NCI-H1092 (cell line): ENCODE measurements at regions not wholly inside any gene's neighbourhood (a gene's known extent, or its start where the extent isn't known, plus 50 kb on each side); places are given as distances from the start of the nearest gene placed in this dataset.

ENCODE experiments used
- DNase-seq: peaks from one replicate; lab custom pipeline; 2025; lab: John Stamatoyannopoulos, UW

- DNase-seq = no peak
These were observed 246.3 kb upstream of the SIX2 start for GRCh38 chr2:45255563-45255962.

- DNase-seq = no peak
These were observed 244.8 kb upstream of the SIX2 start for GRCh38 chr2:45254025-45254424.

- DNase-seq = no peak
These were observed 243.9 kb upstream of the SIX2 start for GRCh38 chr2:45253151-45253550.

- no peak for DNase-seq
These were observed 240.9 kb upstream of the SIX2 start for GRCh38 chr2:45250176-45250575.

GRCh38 chr2:45248214-45248613 is 239.0 kb upstream of the SIX2 start:
- DNase-seq = no peak

GRCh38 chr2:45244928-45245327 is 235.7 kb upstream of the SIX2 start:
- no peak for DNase-seq

GRCh38 chr2:45242161-45242741 is 233.0 kb upstream of the SIX2 start:
- no peak for DNase-seq

GRCh38 chr2:45241061-45241561 is 231.9 kb upstream of the SIX2 start:
- no peak for DNase-seq

GRCh38 chr2:45237850-45238542 is 228.7 kb upstream of the SIX2 start:
- no peak for DNase-seq

GRCh38 chr2:45237128-45237527 is 227.9 kb upstream of the SIX2 start:
- no peak for DNase-seq

- no peak for DNase-seq
These were observed 227.0 kb upstream of the SIX2 start for GRCh38 chr2:45236268-45236667.

- no peak for DNase-seq
These were observed 224.0 kb upstream of the SIX2 start for GRCh38 chr2:45233301-45233700.

- no peak for DNase-seq
These were observed 223.6 kb upstream of the SIX2 start for GRCh38 chr2:45232818-45233217.

- no peak for DNase-seq
These were observed 220.2 kb upstream of the SIX2 start for GRCh38 chr2:45229411-45229810.

- no peak for DNase-seq
These were observed 218.1 kb upstream of the SIX2 start for GRCh38 chr2:45227347-45227746.

- no peak for DNase-seq
These were observed 215.7 kb upstream of the SIX2 start for GRCh38 chr2:45224993-45225380.

- no peak for DNase-seq
These were observed 215.2 kb upstream of the SIX2 start for GRCh38 chr2:45224321-45224992.

GRCh38 chr2:45223531-45223930 is 214.3 kb upstream of the SIX2 start:
- no peak for DNase-seq

GRCh38 chr2:45220227-45220626 is 211.0 kb upstream of the SIX2 start:
- DNase-seq = peak; percentile 44

- no peak for DNase-seq
These were observed 209.7 kb upstream of the SIX2 start for GRCh38 chr2:45218931-45219339.

GRCh38 chr2:45218297-45218696 is 209.0 kb upstream of the SIX2 start:
- no peak for DNase-seq

- no peak for DNase-seq
These were observed 206.9 kb upstream of the SIX2 start for GRCh38 chr2:45216118-45216517.

GRCh38 chr2:45214550-45214949 is 205.3 kb upstream of the SIX2 start:
- no peak for DNase-seq
